ENCODE measurements at regions not wholly inside any gene's neighbourhood (a gene's known extent, or its start where the extent isn't known, plus 50 kb on each side); places are given as distances from the start of the nearest gene placed in this dataset.

DNA sequence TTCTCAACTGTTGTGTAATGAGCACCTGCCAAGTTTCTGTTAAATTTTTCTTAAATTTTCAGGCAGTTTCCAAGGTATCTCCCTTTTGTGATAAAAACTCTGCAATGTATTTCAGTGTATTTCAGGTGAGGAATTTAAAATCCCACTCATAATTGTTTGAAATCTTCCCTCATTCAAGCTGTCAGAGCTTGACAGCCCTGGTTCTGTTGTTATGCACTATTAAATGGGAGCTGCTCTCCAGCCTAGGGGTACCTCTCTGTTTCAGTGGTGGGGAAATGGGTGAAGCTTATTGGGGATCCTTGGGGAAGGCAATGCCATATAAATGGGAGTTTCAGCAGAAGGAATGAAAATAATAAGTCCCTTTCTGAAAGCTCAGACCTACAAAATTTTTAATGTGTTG is 178.0 kb upstream of the TMCO5A start:
- Histone ChIP-seq H3K27ac (no peak overlapping the region), H3K9ac (no peak overlapping the region), H4K20me1 (ENCODE audit: insufficient read depth) (no peaks in the 10 kb centered on the region), H3K4me2 (no peak overlapping the region), H2AFZ (ENCODE audit: low read depth) (no peak overlapping the region), H3K27me3 (ENCODE audit: insufficient read depth, low read depth) (no peaks in the 10 kb centered on the region), H3K4me3 (IDR thresholded peaks at IDR 0.05; ENCODE audit: insufficient read depth, low read depth, low read length) (no peak overlapping the region), H3K4me1 (ENCODE audit: low read depth, poor library complexity, severe bottlenecking) (no peaks in the 10 kb centered on the region), H3K36me3 (ENCODE audit: insufficient read depth) (no peaks in the 10 kb centered on the region), H3K79me2 (ENCODE audit: insufficient read depth, low read depth) (no peaks in the 10 kb centered on the region)
- TF ChIP-seq, protein P1, sequence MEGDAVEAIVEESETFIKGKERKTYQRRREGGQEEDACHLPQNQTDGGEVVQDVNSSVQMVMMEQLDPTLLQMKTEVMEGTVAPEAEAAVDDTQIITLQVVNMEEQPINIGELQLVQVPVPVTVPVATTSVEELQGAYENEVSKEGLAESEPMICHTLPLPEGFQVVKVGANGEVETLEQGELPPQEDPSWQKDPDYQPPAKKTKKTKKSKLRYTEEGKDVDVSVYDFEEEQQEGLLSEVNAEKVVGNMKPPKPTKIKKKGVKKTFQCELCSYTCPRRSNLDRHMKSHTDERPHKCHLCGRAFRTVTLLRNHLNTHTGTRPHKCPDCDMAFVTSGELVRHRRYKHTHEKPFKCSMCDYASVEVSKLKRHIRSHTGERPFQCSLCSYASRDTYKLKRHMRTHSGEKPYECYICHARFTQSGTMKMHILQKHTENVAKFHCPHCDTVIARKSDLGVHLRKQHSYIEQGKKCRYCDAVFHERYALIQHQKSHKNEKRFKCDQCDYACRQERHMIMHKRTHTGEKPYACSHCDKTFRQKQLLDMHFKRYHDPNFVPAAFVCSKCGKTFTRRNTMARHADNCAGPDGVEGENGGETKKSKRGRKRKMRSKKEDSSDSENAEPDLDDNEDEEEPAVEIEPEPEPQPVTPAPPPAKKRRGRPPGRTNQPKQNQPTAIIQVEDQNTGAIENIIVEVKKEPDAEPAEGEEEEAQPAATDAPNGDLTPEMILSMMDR (conservative IDR thresholded peaks at IDR 0.05; ENCODE audit: low read depth, low read length): no peak

DNA sequence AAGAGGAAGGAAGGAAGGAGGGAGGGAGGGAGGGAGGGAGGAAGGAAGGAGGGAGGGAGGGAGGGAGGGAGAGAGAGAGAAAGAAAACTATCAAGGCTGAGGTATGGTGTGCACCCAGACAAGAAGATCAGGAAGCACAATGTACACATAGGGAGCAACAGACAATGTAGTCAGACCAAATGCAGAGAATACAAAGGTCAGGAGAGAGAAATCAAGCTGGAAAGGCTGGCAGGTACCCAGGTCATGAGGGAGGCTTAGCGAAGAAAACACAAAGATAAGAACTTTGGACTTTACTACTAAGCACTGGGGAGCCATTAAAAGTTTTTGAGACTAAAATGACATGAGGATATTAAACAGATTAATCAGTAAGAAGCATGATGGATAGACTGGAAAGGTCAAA is 176.0 kb upstream of the TMCO5A start:
- TF ChIP-seq, protein P1 (conservative IDR thresholded peaks at IDR 0.05; ENCODE audit: low read depth, low read length): no peak
- no peak overlapping the region for H2AFZ ChIP-seq (ENCODE audit: low read depth)
- no peak overlapping the region for H3K27ac ChIP-seq
- H3K9ac ChIP-seq: no peak overlapping the region
- H4K20me1 ChIP-seq (ENCODE audit: insufficient read depth): no peaks in the 10 kb centered on the region
- no peak overlapping the region for H3K4me2 ChIP-seq
- H3K27me3 ChIP-seq (ENCODE audit: insufficient read depth, low read depth): no peaks in the 10 kb centered on the region
- H3K79me2 ChIP-seq (ENCODE audit: insufficient read depth, low read depth): no peaks in the 10 kb centered on the region
- no peaks in the 10 kb centered on the region for H3K36me3 ChIP-seq (ENCODE audit: insufficient read depth)
- H3K4me3 ChIP-seq (IDR thresholded peaks at IDR 0.05; ENCODE audit: insufficient read depth, low read depth, low read length): no peak overlapping the region
- no peaks in the 10 kb centered on the region for H3K4me1 ChIP-seq (ENCODE audit: low read depth, poor library complexity, severe bottlenecking)

DNA sequence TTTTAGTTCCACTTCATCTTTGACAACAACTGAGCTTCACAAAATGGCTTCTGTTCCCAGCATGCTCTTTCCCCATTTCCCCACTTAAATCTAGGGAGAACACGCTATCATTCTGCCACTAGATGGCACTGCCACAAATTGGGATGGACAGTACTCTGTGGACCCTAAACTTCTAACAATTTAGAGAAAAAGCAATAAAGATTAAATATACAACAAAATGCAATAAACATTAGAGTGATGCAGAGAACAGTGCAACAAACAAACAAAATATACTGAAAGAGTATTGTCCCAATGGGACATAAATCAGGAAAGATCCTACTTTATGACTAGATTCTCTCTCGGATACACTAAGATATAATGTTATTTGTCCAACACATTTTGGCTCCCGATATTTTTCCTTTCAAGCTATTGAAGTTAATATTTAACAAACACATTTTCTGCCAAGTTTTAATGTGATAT is 169.7 kb upstream of the TMCO5A start:
- Histone ChIP-seq H4K20me1 (ENCODE audit: insufficient read depth) (no peaks in the 10 kb centered on the region), H3K79me2 (ENCODE audit: insufficient read depth, low read depth) (no peaks in the 10 kb centered on the region), H3K4me3 (IDR thresholded peaks at IDR 0.05; ENCODE audit: insufficient read depth, low read depth, low read length) (no peak overlapping the region), H3K9ac (no peak overlapping the region), H3K36me3 (ENCODE audit: insufficient read depth) (no peaks in the 10 kb centered on the region), H3K27me3 (ENCODE audit: insufficient read depth, low read depth) (no peaks in the 10 kb centered on the region), H2AFZ (ENCODE audit: low read depth) (peak overlapping the region; percentile 91), H3K4me2 (0 out of 2 replicates have a peak overlapping the region, but pooled peaks have one; percentile 8), H3K4me1 (ENCODE audit: low read depth, poor library complexity, severe bottlenecking) (peaks cover 3% of the 10 kb centered on the region), H3K27ac (no peak overlapping the region)
- TF ChIP-seq, protein P1 (conservative IDR thresholded peaks at IDR 0.05; ENCODE audit: low read depth, low read length): peak; percentile 73

DNA sequence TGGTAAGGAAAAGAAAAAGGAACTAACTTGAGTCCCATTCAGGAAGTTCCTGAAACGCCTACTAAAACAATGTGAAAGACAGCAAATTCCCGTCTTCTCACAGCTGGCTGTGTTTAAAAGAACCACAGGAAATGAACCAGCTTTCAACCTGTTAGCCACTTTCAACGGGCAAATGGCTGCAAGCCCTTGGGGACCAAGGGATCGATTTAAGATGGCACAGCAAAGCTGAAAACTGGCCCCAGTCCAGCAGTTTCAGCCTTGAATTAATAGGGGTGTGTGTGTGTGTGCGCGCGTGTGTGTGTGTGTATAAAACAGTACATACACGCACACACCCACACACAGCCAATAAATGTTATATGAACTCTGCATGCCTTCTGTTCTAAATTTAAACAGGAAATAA is 168.7 kb upstream of the TMCO5A start:
- Histone ChIP-seq H3K4me3 (IDR thresholded peaks at IDR 0.05; ENCODE audit: insufficient read depth, low read depth, low read length) (no peak overlapping the region), H3K4me1 (ENCODE audit: low read depth, poor library complexity, severe bottlenecking) (peaks cover 3% of the 10 kb centered on the region), H3K79me2 (ENCODE audit: insufficient read depth, low read depth) (no peaks in the 10 kb centered on the region), H3K4me2 (no peak overlapping the region), H2AFZ (ENCODE audit: low read depth) (no peak overlapping the region), H3K9ac (no peak overlapping the region), H3K36me3 (ENCODE audit: insufficient read depth) (no peaks in the 10 kb centered on the region), H3K27ac (no peak overlapping the region), H4K20me1 (ENCODE audit: insufficient read depth) (no peaks in the 10 kb centered on the region), H3K27me3 (ENCODE audit: insufficient read depth, low read depth) (no peaks in the 10 kb centered on the region)
- TF ChIP-seq, protein P1 (conservative IDR thresholded peaks at IDR 0.05; ENCODE audit: low read depth, low read length): no peak

All from KMS-11 (cell line).